ENCODE measurements at regions not wholly inside any gene's neighbourhood (a gene's known extent, or its start where the extent isn't known, plus 50 kb on each side); places are given as distances from the start of the nearest gene placed in this dataset.

GRCh38 chr18:8957731-8958130 lies 144.8 kb upstream of the NDUFV2 start:
- no peaks in the 10 kb centered on the region for H3K27me3 ChIP-seq
- H3K4me3 ChIP-seq = no peak overlapping the region
- H3K27ac ChIP-seq = no peak overlapping the region
- DNase-seq = no peak
- TF ChIP-seq, protein P1, sequence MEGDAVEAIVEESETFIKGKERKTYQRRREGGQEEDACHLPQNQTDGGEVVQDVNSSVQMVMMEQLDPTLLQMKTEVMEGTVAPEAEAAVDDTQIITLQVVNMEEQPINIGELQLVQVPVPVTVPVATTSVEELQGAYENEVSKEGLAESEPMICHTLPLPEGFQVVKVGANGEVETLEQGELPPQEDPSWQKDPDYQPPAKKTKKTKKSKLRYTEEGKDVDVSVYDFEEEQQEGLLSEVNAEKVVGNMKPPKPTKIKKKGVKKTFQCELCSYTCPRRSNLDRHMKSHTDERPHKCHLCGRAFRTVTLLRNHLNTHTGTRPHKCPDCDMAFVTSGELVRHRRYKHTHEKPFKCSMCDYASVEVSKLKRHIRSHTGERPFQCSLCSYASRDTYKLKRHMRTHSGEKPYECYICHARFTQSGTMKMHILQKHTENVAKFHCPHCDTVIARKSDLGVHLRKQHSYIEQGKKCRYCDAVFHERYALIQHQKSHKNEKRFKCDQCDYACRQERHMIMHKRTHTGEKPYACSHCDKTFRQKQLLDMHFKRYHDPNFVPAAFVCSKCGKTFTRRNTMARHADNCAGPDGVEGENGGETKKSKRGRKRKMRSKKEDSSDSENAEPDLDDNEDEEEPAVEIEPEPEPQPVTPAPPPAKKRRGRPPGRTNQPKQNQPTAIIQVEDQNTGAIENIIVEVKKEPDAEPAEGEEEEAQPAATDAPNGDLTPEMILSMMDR (IDR thresholded peaks at IDR 0.05) = no peak
- ATAC-seq (ENCODE audit: low FRiP score in 2 of 2) = no peak
- peaks cover 0 to 5% (median 0%) of the 10 kb centered on the region in 4 donors for H3K4me1 ChIP-seq
- no peaks in the 10 kb centered on the region for H3K36me3 ChIP-seq
- H3K9me3 ChIP-seq = no peaks in the 10 kb centered on the region

- no peaks in the 10 kb centered on the region for H3K9me3 ChIP-seq
- no peak overlapping the region for H3K4me3 ChIP-seq
- WGBS, 2 donors = 86 to 87% methylated on average over 3 of the region's 3 CpGs
- H3K4me1 ChIP-seq = peaks cover 0 to 5% (median 0%) of the 10 kb centered on the region in 4 donors
- DNase-seq (no peak), ATAC-seq (ENCODE audit: low FRiP score in 2 of 2) (no peak)
- no peaks in the 10 kb centered on the region for H3K36me3 ChIP-seq
- no peaks in the 10 kb centered on the region for H3K27me3 ChIP-seq
- TF ChIP-seq POLR2A (IDR thresholded peaks at IDR 0.05) (no peak), POLR2AphosphoS5 (IDR thresholded peaks at IDR 0.05) (no peak), EP300 (IDR thresholded peaks at IDR 0.05) (no peak)
- TF ChIP-seq, protein P1 (IDR thresholded peaks at IDR 0.05) = no peak
- no peak overlapping the region for H3K27ac ChIP-seq
Measured at GRCh38 chr18:8958660-8959059, 143.8 kb upstream of the NDUFV2 start.

- Histone ChIP-seq H3K36me3 (no peaks in the 10 kb centered on the region), H3K4me3 (no peak overlapping the region), H3K4me1 (peaks cover 0 to 5% (median 0%) of the 10 kb centered on the region in 4 donors), H3K27me3 (no peaks in the 10 kb centered on the region), H3K27ac (no peak overlapping the region), H3K9me3 (no peaks in the 10 kb centered on the region)
- ATAC-seq (ENCODE audit: low FRiP score in 2 of 2) (no peak), DNase-seq (no peak)
- no peak for TF ChIP-seq POLR2AphosphoS5 (IDR thresholded peaks at IDR 0.05)
- TF ChIP-seq POLR2A (IDR thresholded peaks at IDR 0.05) = no peak
- TF ChIP-seq EP300 (IDR thresholded peaks at IDR 0.05) = no peak
- TF ChIP-seq, protein P1 (IDR thresholded peaks at IDR 0.05) = no peak
- 57 to 58% methylated on average over 8 of the region's 8 CpGs for WGBS, 2 donors
Measured at GRCh38 chr18:8959551-8960135, 142.9 kb upstream of the NDUFV2 start.

GRCh38 chr18:8960740-8961657 lies 141.5 kb upstream of the NDUFV2 start:
- 65 to 68% methylated on average over 10 of the region's 10 CpGs for WGBS, 2 donors
- Histone ChIP-seq H3K36me3 (no peaks in the 10 kb centered on the region), H3K27me3 (no peaks in the 10 kb centered on the region), H3K4me3 (no peak overlapping the region), H3K9me3 (no peaks in the 10 kb centered on the region), H3K4me1 (peaks cover 0 to 5% (median 0%) of the 10 kb centered on the region in 4 donors), H3K27ac (no peak overlapping the region)
- DNase-seq (no peak), ATAC-seq (ENCODE audit: low FRiP score in 2 of 2) (no peak)
- no peak for TF ChIP-seq POLR2AphosphoS5 (IDR thresholded peaks at IDR 0.05)
- no peak for TF ChIP-seq POLR2A (IDR thresholded peaks at IDR 0.05)
- no peak for TF ChIP-seq EP300 (IDR thresholded peaks at IDR 0.05)
- TF ChIP-seq, protein P1 (IDR thresholded peaks at IDR 0.05) = no peak
